K562 (cell line): ENCODE measurements at regions not wholly inside any gene's neighbourhood (a gene's known extent, or its start where the extent isn't known, plus 50 kb on each side); places are given as distances from the start of the nearest gene placed in this dataset.

Source experiments
- ATAC-seq: fragments of 200-7000 bp; cut with Tn5 transposase; 3 replicates; pipeline ENCODE4 v1.9.1; 2020; ENCODE audit warnings: moderate library complexity
- BruUV-seq: library from RNA; stranded (reverse); fragments of 400-500 nt; replicated peaks from 2 replicates; lab custom pipeline; 2021; lab: Mats Ljungman, UMichigan
- CTCF ChIA-PET: fragments of 300-600 bp; formaldehyde crosslinking; extraction: SDS; loops from one replicate; lab custom pipeline; 2021; ENCODE audit warnings: low intra/inter-chr PET ratio; lab: Yijun Ruan, JAX
- POLR2A ChIA-PET: fragments of 300-600, 350-650 bp; sonication (Branson Sonifier 250); formaldehyde crosslinking; extraction: SDS; loops from one replicate; lab custom pipeline; 2021; ENCODE audit warnings: antibody characterized with exemption, inconsistent platforms; lab: Yijun Ruan, JAX
- DNase-seq, 4 experiments: peaks; one replicate each; pipeline versions ENCODE4 v3.0.0 to v3.0.0-alpha.2; 2011 to 2018; ENCODE audit warnings: low spot score in 3 of 4, mixed read lengths in 3 of 4; ENCODE audit errors: extremely low read depth in 1 of 4
- FAIRE-seq: peaks from 2 replicates; lab custom pipeline; 2011; peaks lifted over from hg19 to GRCh38; lab: Jason Lieb, UNC
- H2AFZ ChIP-seq: 2 replicates; pipeline ENCODE4 v1.6.0; 2011; ENCODE audit warnings: low read depth, low read length, control low read depth, inconsistent platforms
- H3K27ac ChIP-seq: fragments of 200-600 bp; 3 replicates; pipeline ENCODE4 v1.8.0; 2011; ENCODE audit warnings: low read depth, mild to moderate bottlenecking, control low read depth, inconsistent platforms, low read length, moderate library complexity, mixed read lengths; ENCODE audit errors: extremely low read depth
- H3K27me3 ChIP-seq, 2 experiments: fragments of 300-600 bp in 1 of 2; 2 replicates in 1 of 2; 3 replicates in 1 of 2; pipeline versions ENCODE4 v1.6.0 to v1.8.0; 2011; ENCODE audit warnings: inconsistent platforms in 2 of 2, low read length in 2 of 2, mild to moderate bottlenecking in 1 of 2, mixed read lengths in 1 of 2, moderate library complexity in 1 of 2; ENCODE audit not compliant: control insufficient read depth in 2 of 2, insufficient read depth in 2 of 2
- H3K36me3 ChIP-seq: fragments of 300-600 bp; 3 replicates; pipeline ENCODE4 v1.8.0; 2011; ENCODE audit warnings: mild to moderate bottlenecking, low read length, inconsistent platforms; ENCODE audit not compliant: control insufficient read depth, insufficient read depth
- H3K4me1 ChIP-seq, 2 experiments: fragments of 200-600 bp in 1 of 2; replicated peaks in 1 of 2; 2 replicates in 1 of 2; 3 replicates in 1 of 2; pipeline versions ENCODE4 v1.5.1 to v1.8.0; 2011; ENCODE audit warnings: inconsistent platforms in 2 of 2, low read length in 2 of 2, mild to moderate bottlenecking in 1 of 2, mixed read lengths in 1 of 2, moderate library complexity in 1 of 2; ENCODE audit not compliant: control insufficient read depth in 2 of 2, insufficient read depth in 2 of 2
- H3K4me2 ChIP-seq: 2 replicates; pipeline ENCODE4 v1.6.1; 2011; ENCODE audit warnings: low read length, control low read depth, inconsistent platforms, mixed read lengths; ENCODE audit not compliant: insufficient read depth
- H3K4me3 ChIP-seq: fragments of 200-600 bp; sonication (generic), shearing (Covaris generic); 2 replicates; pipeline ENCODE4 v1.5.1; 2016; ENCODE audit warnings: control low read depth, inconsistent platforms
- H3K79me2 ChIP-seq: fragments of 200-600 bp; 3 replicates; pipeline ENCODE4 v1.8.0; 2011; ENCODE audit warnings: low read length, inconsistent platforms; ENCODE audit not compliant: control insufficient read depth, insufficient read depth
- H3K9ac ChIP-seq, 2 experiments: 2 replicates each; pipeline versions ENCODE4 v1.6.0 to v1.6.1; 2011; ENCODE audit warnings: low read depth in 2 of 2, low read length in 2 of 2, control low read depth in 1 of 2, inconsistent platforms in 1 of 2, mild to moderate bottlenecking in 1 of 2, mixed read lengths in 1 of 2; ENCODE audit not compliant: insufficient read depth in 1 of 2
- H3K9me1 ChIP-seq: one replicate; pipeline ENCODE4 v1.6.0; 2011; ENCODE audit warnings: inconsistent platforms, mild to moderate bottlenecking, low read length, moderate library complexity; ENCODE audit not compliant: control insufficient read depth, insufficient read depth
- H3K9me3 ChIP-seq: replicated peaks from 2 replicates; pipeline ENCODE4 v1.5.1; 2011; ENCODE audit warnings: low read depth, low read length, inconsistent platforms; ENCODE audit not compliant: control insufficient read depth, insufficient read depth
- H4K20me1 ChIP-seq: replicated peaks from 2 replicates; pipeline ENCODE4 v1.6.1; 2011; ENCODE audit warnings: low read length, inconsistent platforms, mixed read lengths; ENCODE audit not compliant: control insufficient read depth, insufficient read depth
- CHD4 ChIP-seq: fragments of 200-600 bp; sonication (generic); IDR thresholded peaks from 3 replicates; pipeline ENCODE4 v1.6.1; 2012; ENCODE audit warnings: low read depth, mild to moderate bottlenecking, mixed read lengths, low read length, inconsistent platforms; ENCODE audit not compliant: insufficient read depth, insufficient replicate concordance, poor library complexity, severe bottlenecking
- COPS2 ChIP-seq: fragments of 450-650 bp; conservative IDR thresholded peaks from 2 replicates; pipeline ENCODE4 v1.6.1; 2016; ENCODE audit warnings: mild to moderate bottlenecking, moderate library complexity
- ESRRA ChIP-seq: fragments of 450-650 bp; IDR thresholded peaks from 2 replicates; pipeline ENCODE4 v1.6.1; 2014; ENCODE audit warnings: low read depth, mild to moderate bottlenecking, moderate library complexity, borderline replicate concordance
- FOSL1 ChIP-seq: fragments of 200-800 bp; sonication (Bioruptor generic); conservative IDR thresholded peaks from 2 replicates; pipeline ENCODE4 v1.6.1; 2016; ENCODE audit warnings: missing genetic modification characterization, missing compliant biosample characterization
- HDAC3 ChIP-seq: fragments of 450-650 bp; IDR thresholded peaks from 2 replicates; pipeline ENCODE4 v1.6.1; 2018; ENCODE audit warnings: borderline replicate concordance, mild to moderate bottlenecking, moderate library complexity; ENCODE audit not compliant: partially characterized antibody
- PHF8 ChIP-seq: fragments of 200-600 bp; sonication (generic); IDR thresholded peaks from 2 replicates; pipeline ENCODE4 v1.6.1; 2012; ENCODE audit warnings: mixed run types, mild to moderate bottlenecking, inconsistent platforms, low read length, moderate library complexity, borderline replicate concordance
- RBBP5 ChIP-seq: fragments of 200-600 bp; sonication (generic); IDR thresholded peaks from 2 replicates; pipeline ENCODE4 v1.6.1; 2012; ENCODE audit warnings: borderline replicate concordance, mild to moderate bottlenecking, low read length, control low read depth, inconsistent platforms; ENCODE audit not compliant: insufficient read depth, poor library complexity, severe bottlenecking
- ZNF263 ChIP-seq: sonication (generic); formaldehyde crosslinking; IDR thresholded peaks from 2 replicates; pipeline ENCODE4 v1.8.0; 2022; ENCODE audit warnings: mild to moderate bottlenecking, missing genetic modification reagents, borderline replicate concordance
- ZNF561 ChIP-seq: fragments of 450-650 bp; formaldehyde crosslinking; conservative IDR thresholded peaks from 2 replicates; pipeline ENCODE4 v1.4.0; 2020; ENCODE audit warnings: mild to moderate bottlenecking, moderate library complexity
- ZSCAN32 ChIP-seq: fragments of 450-650 bp; formaldehyde crosslinking; IDR thresholded peaks from 2 replicates; pipeline ENCODE4 v1.4.0; 2020; ENCODE audit warnings: mild to moderate bottlenecking, moderate library complexity
- WGBS: fragments of 100-300 bp; shearing (Covaris generic); methylation state at CpG from one replicate; pipeline ENCODE4 v1.1.6; 2016; ENCODE audit warnings: low coverage, mixed read lengths; ENCODE audit not compliant: insufficient coverage; ENCODE audit errors: missing lambda C conversion rate; 5-methylcytosine and 5-hydroxymethylcytosine counted together
- in situ Hi-C: fragments of 300-500 bp; cut with MboI; formaldehyde crosslinking; loops from 4 replicates; pipeline ENCODE4 v1.15.0; 2018; ENCODE audit warnings: inconsistent platforms, mixed read lengths
- intact Hi-C: fragments of 100-400 bp; cut with micrococcal nuclease; formaldehyde crosslinking; loops from 2 replicates; pipeline ENCODE4 v1.14.2; 2022
- TF ChIP-seq, protein P1 (sequence below): fragments of 250-450 bp; sonication (Bioruptor Pico); IDR thresholded peaks from 2 replicates; pipeline ENCODE4 v1.4.0; 2020; ENCODE audit warnings: borderline replicate concordance
- TF ChIP-seq, protein P2 (sequence below): sonication (generic); formaldehyde crosslinking; IDR thresholded peaks from 2 replicates; pipeline ENCODE4 v1.8.0; 2022; ENCODE audit warnings: missing genetic modification reagents, mild to moderate bottlenecking, moderate library complexity, borderline replicate concordance
- TF ChIP-seq, protein P3 (sequence below), 3 experiments: fragments of 200-800 bp in 1 of 3; fragments of 250-450 bp in 1 of 3; fragments of 450-650 bp in 1 of 3; sonication (Bioruptor Pico) in 1 of 3; sonication (Bioruptor generic) in 1 of 3; formaldehyde crosslinking in 1 of 3; IDR thresholded peaks; 2 replicates each; pipeline versions ENCODE4 v1.6.1 to v1.8.0; 2016 to 2022; ENCODE audit warnings: mild to moderate bottlenecking in 2 of 3, missing genetic modification characterization in 2 of 3, missing compliant biosample characterization in 1 of 3, moderate library complexity in 1 of 3

DNA sequence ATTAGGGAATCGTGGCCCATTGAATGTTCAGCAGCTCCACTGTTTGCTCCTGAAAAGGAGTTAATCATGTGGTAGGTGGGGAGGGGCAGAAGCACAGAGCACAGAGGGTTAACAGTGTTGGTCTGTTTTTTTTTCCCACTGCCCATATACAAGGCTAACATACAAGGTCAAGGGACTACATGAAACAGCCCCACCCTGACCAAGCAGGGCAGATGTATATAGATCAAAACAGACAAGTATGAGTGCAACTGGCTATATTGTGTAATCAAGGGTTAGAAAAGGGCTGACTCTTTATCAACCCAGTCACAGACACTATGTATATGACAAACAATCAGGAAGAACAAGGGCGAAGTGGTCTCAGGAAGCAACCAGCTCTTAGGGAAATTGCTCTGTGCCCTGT is 186.6 kb upstream of the CDH11 start:
- H3K4me2 ChIP-seq, result no peak overlapping the region
- TF ChIP-seq ZNF263 (CRISPR knock-in tag) (no peak), COPS2 (no peak), RBBP5 (no peak), ZNF561 (CRISPR knock-in tag) (no peak), ZSCAN32 (CRISPR knock-in tag) (no peak), PHF8 (no peak), ESRRA (no peak), CHD4 (no peak), HDAC3 (no peak), FOSL1 (tag) (no peak)
- TF ChIP-seq, protein P1, sequence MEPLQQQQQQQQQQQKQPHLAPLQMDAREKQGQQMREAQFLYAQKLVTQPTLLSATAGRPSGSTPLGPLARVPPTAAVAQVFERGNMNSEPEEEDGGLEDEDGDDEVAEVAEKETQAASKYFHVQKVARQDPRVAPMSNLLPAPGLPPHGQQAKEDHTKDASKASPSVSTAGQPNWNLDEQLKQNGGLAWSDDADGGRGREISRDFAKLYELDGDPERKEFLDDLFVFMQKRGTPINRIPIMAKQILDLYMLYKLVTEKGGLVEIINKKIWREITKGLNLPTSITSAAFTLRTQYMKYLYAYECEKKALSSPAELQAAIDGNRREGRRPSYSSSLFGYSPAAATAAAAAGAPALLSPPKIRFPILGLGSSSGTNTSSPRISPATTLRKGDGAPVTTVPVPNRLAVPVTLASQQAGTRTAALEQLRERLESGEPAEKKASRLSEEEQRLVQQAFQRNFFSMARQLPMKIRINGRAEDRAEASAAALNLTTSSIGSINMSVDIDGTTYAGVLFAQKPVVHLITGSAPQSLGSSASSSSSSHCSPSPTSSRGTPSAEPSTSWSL (CRISPR knock-in tag), result no peak
- TF ChIP-seq, protein P2, sequence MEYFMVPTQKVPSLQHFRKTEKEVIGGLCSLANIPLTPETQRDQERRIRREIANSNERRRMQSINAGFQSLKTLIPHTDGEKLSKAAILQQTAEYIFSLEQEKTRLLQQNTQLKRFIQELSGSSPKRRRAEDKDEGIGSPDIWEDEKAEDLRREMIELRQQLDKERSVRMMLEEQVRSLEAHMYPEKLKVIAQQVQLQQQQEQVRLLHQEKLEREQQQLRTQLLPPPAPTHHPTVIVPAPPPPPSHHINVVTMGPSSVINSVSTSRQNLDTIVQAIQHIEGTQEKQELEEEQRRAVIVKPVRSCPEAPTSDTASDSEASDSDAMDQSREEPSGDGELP (CRISPR knock-in tag), result no peak
- TF ChIP-seq, protein P3, sequence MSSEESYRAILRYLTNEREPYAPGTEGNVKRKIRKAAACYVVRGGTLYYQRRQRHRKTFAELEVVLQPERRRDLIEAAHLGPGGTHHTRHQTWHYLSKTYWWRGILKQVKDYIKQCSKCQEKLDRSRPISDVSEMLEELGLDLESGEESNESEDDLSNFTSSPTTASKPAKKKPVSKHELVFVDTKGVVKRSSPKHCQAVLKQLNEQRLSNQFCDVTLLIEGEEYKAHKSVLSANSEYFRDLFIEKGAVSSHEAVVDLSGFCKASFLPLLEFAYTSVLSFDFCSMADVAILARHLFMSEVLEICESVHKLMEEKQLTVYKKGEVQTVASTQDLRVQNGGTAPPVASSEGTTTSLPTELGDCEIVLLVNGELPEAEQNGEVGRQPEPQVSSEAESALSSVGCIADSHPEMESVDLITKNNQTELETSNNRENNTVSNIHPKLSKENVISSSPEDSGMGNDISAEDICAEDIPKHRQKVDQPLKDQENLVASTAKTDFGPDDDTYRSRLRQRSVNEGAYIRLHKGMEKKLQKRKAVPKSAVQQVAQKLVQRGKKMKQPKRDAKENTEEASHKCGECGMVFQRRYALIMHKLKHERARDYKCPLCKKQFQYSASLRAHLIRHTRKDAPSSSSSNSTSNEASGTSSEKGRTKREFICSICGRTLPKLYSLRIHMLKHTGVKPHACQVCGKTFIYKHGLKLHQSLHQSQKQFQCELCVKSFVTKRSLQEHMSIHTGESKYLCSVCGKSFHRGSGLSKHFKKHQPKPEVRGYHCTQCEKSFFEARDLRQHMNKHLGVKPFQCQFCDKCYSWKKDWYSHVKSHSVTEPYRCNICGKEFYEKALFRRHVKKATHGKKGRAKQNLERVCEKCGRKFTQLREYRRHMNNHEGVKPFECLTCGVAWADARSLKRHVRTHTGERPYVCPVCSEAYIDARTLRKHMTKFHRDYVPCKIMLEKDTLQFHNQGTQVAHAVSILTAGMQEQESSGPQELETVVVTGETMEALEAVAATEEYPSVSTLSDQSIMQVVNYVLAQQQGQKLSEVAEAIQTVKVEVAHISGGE (CRISPR knock-in tag; IDR thresholded peaks at IDR 0.05), result no peak

More for the DNA sequence above, 186.6 kb upstream of the CDH11 start:
- ChIA-PET CTCF (no interaction called here), POLR2A (no interaction called here)
- H3K36me3 ChIP-seq, result no peaks in the 10 kb centered on the region
- WGBS, result 0% methylated on average over 2 of the region's 2 CpGs
- ATAC-seq (no peak), FAIRE-seq (no peak), DNase-seq (no peak)
- H3K9ac ChIP-seq, result no peak overlapping the region
- H3K27me3 ChIP-seq, result no peaks in the 10 kb centered on the region
- intact Hi-C loops, result no loop called here
- H3K79me2 ChIP-seq, result no peaks in the 10 kb centered on the region
- in situ Hi-C loops, result no loop called here
- no peak overlapping the region for H2AFZ ChIP-seq
- H3K4me1 ChIP-seq, result no peaks in the 10 kb centered on the region
- H3K9me1 ChIP-seq, result no peaks in the 10 kb centered on the region
- H3K4me3 ChIP-seq, result no peak overlapping the region
- BruUV-seq, result no TSS peak
- H4K20me1 ChIP-seq, result no peaks in the 10 kb centered on the region
- no peak overlapping the region for H3K27ac ChIP-seq
- no peaks in the 10 kb centered on the region for H3K9me3 ChIP-seq
